22Rv1 (cell line): ENCODE measurements at regions not wholly inside any gene's neighbourhood (a gene's known extent, or its start where the extent isn't known, plus 50 kb on each side); places are given as distances from the start of the nearest gene placed in this dataset.

Experiments used
- H3K27ac ChIP-seq: fragments of 450-650 bp; 2 replicates; pipeline ENCODE4 v1.5.1; 2017
- CTCF ChIP-seq: fragments of 450-650 bp; IDR thresholded peaks from 2 replicates; pipeline ENCODE4 v1.5.1; 2017; ENCODE audit warnings: mild to moderate bottlenecking
- ZFX ChIP-seq: fragments of 450-650 bp; IDR thresholded peaks from 2 replicates; pipeline ENCODE4 v1.6.1; 2017; ENCODE audit warnings: antibody characterized with exemption, borderline replicate concordance

DNA sequence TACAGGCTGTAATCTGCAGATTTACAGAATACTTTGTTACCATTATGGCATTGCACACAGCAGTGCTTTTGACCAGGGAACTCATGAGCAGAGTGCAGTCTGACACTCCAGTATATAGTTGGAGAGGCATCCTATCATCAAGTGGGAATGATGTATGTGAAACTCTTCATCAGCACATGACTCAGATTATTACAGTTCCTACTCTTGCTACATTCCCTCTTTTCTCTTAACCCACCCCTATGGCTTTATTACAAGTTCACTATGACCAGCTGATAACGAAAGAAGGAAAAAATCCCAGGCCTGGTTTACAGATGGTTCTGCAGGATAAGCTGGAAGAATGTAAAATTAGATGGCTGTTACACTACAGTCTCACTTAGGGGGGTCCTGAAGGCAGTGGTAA lies 385.9 kb downstream of the RASEF start:
- H3K27ac ChIP-seq, result no peak overlapping the region
- TF ChIP-seq ZFX, result no peak
- TF ChIP-seq CTCF, result no peak

GRCh38 chr9:82679472-82679871 lies 383.5 kb downstream of the RASEF start:
- TF ChIP-seq ZFX (no peak), CTCF (no peak)
- H3K27ac ChIP-seq, result no peak overlapping the region

DNA sequence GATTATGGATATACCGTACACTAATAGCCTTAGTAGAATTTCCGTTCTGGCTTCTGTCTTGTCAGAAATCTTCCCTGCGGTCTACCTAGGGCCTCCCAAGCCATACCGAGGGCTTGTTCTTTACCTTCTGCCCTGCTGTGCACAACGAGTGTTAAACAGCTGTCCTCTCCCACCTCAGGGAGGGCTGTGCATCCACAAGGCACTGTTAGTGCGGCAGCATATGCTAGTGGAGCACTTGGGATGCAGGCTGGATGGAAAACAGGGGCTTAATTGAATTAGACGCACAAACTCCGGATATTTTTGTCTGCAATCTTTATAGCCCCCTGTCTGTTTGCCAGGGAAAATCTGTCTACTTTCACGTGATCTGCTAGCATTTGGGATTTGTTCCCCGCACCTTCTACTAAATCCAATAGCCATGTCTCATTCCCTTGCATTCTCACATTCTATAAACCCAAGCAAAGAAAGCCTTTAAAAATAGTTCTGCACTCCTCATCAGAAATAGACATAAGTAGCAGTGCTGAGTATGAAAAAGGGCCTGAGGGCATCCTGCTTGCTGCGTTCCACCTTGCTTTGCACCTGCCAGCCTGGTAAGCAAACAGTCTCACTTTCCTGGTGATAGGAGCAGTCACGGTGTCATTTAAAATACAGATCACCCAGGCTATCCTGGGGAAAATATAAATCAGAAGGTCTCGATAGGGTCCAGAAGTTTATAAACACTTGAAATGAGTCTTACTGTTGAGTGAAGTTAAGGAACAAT lies 382.6 kb downstream of the RASEF start:
- H3K27ac ChIP-seq, result peak overlapping the region; percentile 47
- TF ChIP-seq CTCF (no peak), ZFX (no peak)

- peak overlapping the region; percentile 47 for H3K27ac ChIP-seq
- TF ChIP-seq CTCF (no peak), ZFX (no peak)
These were observed 381.1 kb downstream of the RASEF start for GRCh38 chr9:82681809-82682208.

DNA sequence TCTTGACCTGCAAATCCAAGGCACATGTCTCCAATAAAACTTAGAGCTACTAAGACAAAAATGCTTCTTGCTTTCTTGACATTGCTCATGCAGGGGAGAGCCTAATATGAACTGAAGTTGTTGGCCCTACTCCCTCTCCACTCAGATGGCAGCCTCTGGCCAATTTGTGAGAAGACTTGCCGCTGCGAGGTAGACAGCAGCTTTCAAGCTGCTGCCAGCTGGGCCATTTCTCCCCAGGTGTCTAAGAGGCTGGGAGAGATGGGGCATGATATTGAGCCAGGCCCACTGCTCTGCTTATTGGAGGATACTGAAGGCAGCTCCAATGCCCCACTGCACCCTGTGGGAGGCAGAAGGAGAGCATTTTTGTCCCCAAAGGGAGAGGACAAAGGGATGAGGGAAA lies 380.5 kb downstream of the RASEF start:
- TF ChIP-seq ZFX, result no peak
- no peak for TF ChIP-seq CTCF
- peak overlapping the region; percentile 47; the same call in 1 of the 2 replicates for H3K27ac ChIP-seq

GRCh38 chr9:82695704-82696103 lies 367.2 kb downstream of the RASEF start:
- TF ChIP-seq CTCF (no peak), ZFX (no peak)
- H3K27ac ChIP-seq, result no peak overlapping the region

GRCh38 chr9:82706786-82707185 lies 356.2 kb downstream of the RASEF start:
- no peak overlapping the region for H3K27ac ChIP-seq
- TF ChIP-seq ZFX (no peak), CTCF (no peak)
